ENCODE measurements at regions not wholly inside any gene's neighbourhood (a gene's known extent, or its start where the extent isn't known, plus 50 kb on each side); places are given as distances from the start of the nearest gene placed in this dataset.

GRCh38 chr11:19499026-19499669 is 213.5 kb upstream of the NAV2 start (continued):
- TF ChIP-seq RELB (IDR thresholded peaks at IDR 0.05; ENCODE audit: low read depth) (no peak), ATF2 (IDR thresholded peaks at IDR 0.05; ENCODE audit: low read length) (no peak), ESRRA (IDR thresholded peaks at IDR 0.05; ENCODE audit: low read length) (no peak), EED (IDR thresholded peaks at IDR 0.05; ENCODE audit: low read depth) (no peak), SKIL (IDR thresholded peaks at IDR 0.05; ENCODE audit: low read depth, poor library complexity, severe bottlenecking) (no peak), TAF1 (IDR thresholded peaks at IDR 0.05; ENCODE audit: borderline replicate concordance, low read depth, low read length) (no peak), FOXK2 (IDR thresholded peaks at IDR 0.05) (no peak)

Measured in GM12878 (cell line).